OCI-LY1 (cell line): ENCODE measurements at regions not wholly inside any gene's neighbourhood (a gene's known extent, or its start where the extent isn't known, plus 50 kb on each side); places are given as distances from the start of the nearest gene placed in this dataset.

Experiments
- H2AFZ ChIP-seq: fragments of 200-600 bp; sonication (generic), shearing (Covaris generic); 2 replicates; pipeline ENCODE4 v1.6.0; 2014; ENCODE audit warnings: antibody characterized with exemption, mild to moderate bottlenecking, low read length
- H3F3A ChIP-seq: fragments of 200-600 bp; sonication (generic), shearing (Covaris generic); 2 replicates; pipeline ENCODE4 v1.6.0; 2014; ENCODE audit warnings: mild to moderate bottlenecking, antibody characterized with exemption, low read length, moderate library complexity; ENCODE audit not compliant: insufficient read depth
- H3K27ac ChIP-seq: fragments of 200-600 bp; sonication (generic); 2 replicates; pipeline ENCODE4 v1.5.1; 2014; ENCODE audit warnings: low read length, mixed run types, mild to moderate bottlenecking, low read depth; ENCODE audit not compliant: poor library complexity, severe bottlenecking
- H3K27me3 ChIP-seq: fragments of 200-600 bp; sonication (generic); 2 replicates; pipeline ENCODE4 v1.6.0; 2014; ENCODE audit warnings: antibody characterized with exemption, mild to moderate bottlenecking, low read length, moderate library complexity; ENCODE audit not compliant: insufficient read depth
- H3K36me3 ChIP-seq: fragments of 200-600 bp; sonication (generic); 2 replicates; pipeline ENCODE4 v1.6.1; 2014; ENCODE audit warnings: mild to moderate bottlenecking, antibody characterized with exemption, low read length, moderate library complexity, mixed read lengths; ENCODE audit not compliant: insufficient read depth
- H3K4me1 ChIP-seq: fragments of 200-600 bp; sonication (generic); 2 replicates; pipeline ENCODE4 v1.5.1; 2014; ENCODE audit warnings: mild to moderate bottlenecking, low read length, moderate library complexity; ENCODE audit not compliant: insufficient read depth, severe bottlenecking
- H3K4me2 ChIP-seq: fragments of 200-600 bp; sonication (generic), shearing (Covaris generic); 2 replicates; pipeline ENCODE4 v1.6.1; 2014; ENCODE audit warnings: low read length
- H3K4me3 ChIP-seq: fragments of 200-600 bp; sonication (generic); 2 replicates; pipeline ENCODE4 v1.5.1; 2014; ENCODE audit warnings: low read length, low read depth, mild to moderate bottlenecking, mixed read lengths; ENCODE audit not compliant: poor library complexity, severe bottlenecking
- H3K79me2 ChIP-seq: fragments of 200-600 bp; shearing (Covaris generic); 2 replicates; pipeline ENCODE4 v1.6.1; 2016; ENCODE audit warnings: mixed run types, low read length, mixed read lengths; ENCODE audit not compliant: insufficient read depth
- H3K9ac ChIP-seq: fragments of 200-600 bp; sonication (generic), shearing (Covaris generic); 2 replicates; pipeline ENCODE4 v1.6.1; 2014; ENCODE audit warnings: mild to moderate bottlenecking, low read length, mixed read lengths
- H3K9me2 ChIP-seq: fragments of 200-600 bp; sonication (generic), shearing (Covaris generic); 2 replicates; pipeline ENCODE4 v1.6.1; 2014; ENCODE audit warnings: low read depth, mild to moderate bottlenecking, low read length, mixed read lengths
- H3K9me3 ChIP-seq: fragments of 200-600 bp; shearing (Covaris generic); 2 replicates; pipeline ENCODE4 v1.6.1; 2014; ENCODE audit warnings: low read length, mixed read lengths
- H4K20me1 ChIP-seq: fragments of 200-600 bp; sonication (generic), shearing (Covaris generic); 2 replicates; pipeline ENCODE4 v1.6.0; 2016; ENCODE audit warnings: mild to moderate bottlenecking, low read length; ENCODE audit not compliant: insufficient read depth
- CTCF ChIP-seq: fragments of 200-600 bp; sonication (generic), shearing (Covaris generic); IDR thresholded peaks from 2 replicates; pipeline ENCODE4 v1.5.1; 2017; ENCODE audit warnings: mild to moderate bottlenecking, antibody characterized with exemption, low read length, moderate library complexity, mixed read lengths
- EZH2 ChIP-seq: fragments of 200-600 bp; sonication (generic), shearing (Covaris generic); IDR thresholded peaks from 2 replicates; pipeline ENCODE4 v1.8.0; 2017; ENCODE audit warnings: borderline replicate concordance, mixed run types, mild to moderate bottlenecking, antibody characterized with exemption, low read length, moderate library complexity, mixed read lengths

DNA sequence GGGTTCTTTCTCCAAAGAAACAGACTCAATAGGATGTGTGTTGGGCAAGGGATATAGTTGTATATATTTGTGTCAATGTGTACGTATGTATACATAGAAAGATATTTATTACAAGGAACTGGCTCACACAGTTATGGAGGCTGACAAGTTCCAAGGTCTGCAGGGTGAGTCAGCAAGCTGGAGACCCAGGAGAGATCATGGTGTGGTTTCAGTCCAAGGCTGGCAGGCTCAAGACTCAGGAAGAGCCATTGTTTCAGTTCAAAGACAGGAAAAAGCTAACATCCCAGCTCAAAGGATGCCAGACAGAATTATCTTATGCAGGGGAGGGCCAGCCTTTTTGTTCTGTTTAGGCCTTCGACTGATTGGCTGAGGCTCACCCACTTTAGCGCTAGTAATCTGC, 89.9 kb upstream of the RALGAPA2 start:
- Histone ChIP-seq H3K36me3 (no peaks in the 10 kb centered on the region), H2AFZ (no peak overlapping the region), H3K4me3 (no peak overlapping the region), H3K79me2 (no peaks in the 10 kb centered on the region), H3K27me3 (no peaks in the 10 kb centered on the region; the same call in 1 of the 2 replicates), H3F3A (no peaks in the 10 kb centered on the region), H4K20me1 (no peaks in the 10 kb centered on the region), H3K4me2 (no peak overlapping the region), H3K9me3 (no peaks in the 10 kb centered on the region), H3K9me2 (no peaks in the 10 kb centered on the region), H3K9ac (no peak overlapping the region), H3K4me1 (no peaks in the 10 kb centered on the region), H3K27ac (no peak overlapping the region)
- TF ChIP-seq CTCF (no peak), EZH2 (no peak)

GRCh38 chr20:20799716-20800312, 87.4 kb upstream of the RALGAPA2 start:
- Histone ChIP-seq H3K9me3 (no peaks in the 10 kb centered on the region), H3K27me3 (no peaks in the 10 kb centered on the region), H3K4me1 (no peaks in the 10 kb centered on the region), H3F3A (no peaks in the 10 kb centered on the region), H4K20me1 (no peaks in the 10 kb centered on the region), H3K4me3 (no peak overlapping the region), H2AFZ (no peak overlapping the region), H3K36me3 (no peaks in the 10 kb centered on the region), H3K27ac (no peak overlapping the region), H3K79me2 (no peaks in the 10 kb centered on the region), H3K4me2 (no peak overlapping the region), H3K9ac (no peak overlapping the region), H3K9me2 (no peaks in the 10 kb centered on the region)
- no peak for TF ChIP-seq CTCF
- TF ChIP-seq EZH2, result no peak

GRCh38 chr20:20797521-20798310, 85.3 kb upstream of the RALGAPA2 start:
- H3K9ac ChIP-seq, result no peak overlapping the region
- H4K20me1 ChIP-seq, result no peaks in the 10 kb centered on the region
- H3K79me2 ChIP-seq, result no peaks in the 10 kb centered on the region
- H3K4me3 ChIP-seq, result no peak overlapping the region
- H2AFZ ChIP-seq, result no peak overlapping the region
- H3K27ac ChIP-seq, result no peak overlapping the region
- no peaks in the 10 kb centered on the region for H3K36me3 ChIP-seq
- H3K27me3 ChIP-seq, result no peaks in the 10 kb centered on the region
- no peak overlapping the region for H3K4me2 ChIP-seq
- no peaks in the 10 kb centered on the region for H3K9me2 ChIP-seq
- H3F3A ChIP-seq, result no peaks in the 10 kb centered on the region
- no peaks in the 10 kb centered on the region for H3K4me1 ChIP-seq
- no peak for TF ChIP-seq EZH2
- no peak for TF ChIP-seq CTCF
- H3K9me3 ChIP-seq, result no peaks in the 10 kb centered on the region
